ENCODE measurements at regions not wholly inside any gene's neighbourhood (a gene's known extent, or its start where the extent isn't known, plus 50 kb on each side); places are given as distances from the start of the nearest gene placed in this dataset.

GRCh38 chr6:80541886-80542285 lies 435.4 kb downstream of the BCKDHB start:
- TF ChIP-seq, protein P1, sequence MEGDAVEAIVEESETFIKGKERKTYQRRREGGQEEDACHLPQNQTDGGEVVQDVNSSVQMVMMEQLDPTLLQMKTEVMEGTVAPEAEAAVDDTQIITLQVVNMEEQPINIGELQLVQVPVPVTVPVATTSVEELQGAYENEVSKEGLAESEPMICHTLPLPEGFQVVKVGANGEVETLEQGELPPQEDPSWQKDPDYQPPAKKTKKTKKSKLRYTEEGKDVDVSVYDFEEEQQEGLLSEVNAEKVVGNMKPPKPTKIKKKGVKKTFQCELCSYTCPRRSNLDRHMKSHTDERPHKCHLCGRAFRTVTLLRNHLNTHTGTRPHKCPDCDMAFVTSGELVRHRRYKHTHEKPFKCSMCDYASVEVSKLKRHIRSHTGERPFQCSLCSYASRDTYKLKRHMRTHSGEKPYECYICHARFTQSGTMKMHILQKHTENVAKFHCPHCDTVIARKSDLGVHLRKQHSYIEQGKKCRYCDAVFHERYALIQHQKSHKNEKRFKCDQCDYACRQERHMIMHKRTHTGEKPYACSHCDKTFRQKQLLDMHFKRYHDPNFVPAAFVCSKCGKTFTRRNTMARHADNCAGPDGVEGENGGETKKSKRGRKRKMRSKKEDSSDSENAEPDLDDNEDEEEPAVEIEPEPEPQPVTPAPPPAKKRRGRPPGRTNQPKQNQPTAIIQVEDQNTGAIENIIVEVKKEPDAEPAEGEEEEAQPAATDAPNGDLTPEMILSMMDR (IDR thresholded peaks at IDR 0.05): no peak
- no peak for TF ChIP-seq POLR2A (IDR thresholded peaks at IDR 0.05)

All from lower leg skin (tissue), 3 donors.